Caco-2 (cell line): ENCODE measurements at regions not wholly inside any gene's neighbourhood (a gene's known extent, or its start where the extent isn't known, plus 50 kb on each side); places are given as distances from the start of the nearest gene placed in this dataset.

Experiments
- BruUV-seq: library from RNA; stranded (reverse); fragments of 400-500 nt; replicated peaks from 2 replicates; lab custom pipeline; 2021; lab: Mats Ljungman, UMichigan
- CTCF ChIA-PET: fragments of 300-600 bp; sonication (Branson Sonifier 250); formaldehyde crosslinking; loops from one replicate; lab custom pipeline; 2022; ENCODE audit warnings: antibody characterized with exemption; lab: Charles Lee
- POLR2A ChIA-PET: fragments of 300-600 bp; sonication (Branson Sonifier 250); formaldehyde crosslinking; loops from one replicate; lab custom pipeline; 2022; ENCODE audit warnings: antibody characterized with exemption; lab: Charles Lee
- DNase-seq, 2 experiments: peaks; one replicate each; pipeline versions ENCODE4 v3.0.0 to v3.0.0-alpha.2; 2020 to 2022
- H3K27me3 ChIP-seq: replicated peaks from 2 replicates; pipeline ENCODE4 v1.6.0; 2011; ENCODE audit warnings: low read length; ENCODE audit not compliant: control insufficient read depth, insufficient read depth
- H3K36me3 ChIP-seq: 2 replicates; pipeline ENCODE4 v1.5.1; 2011; ENCODE audit warnings: low read length; ENCODE audit not compliant: control insufficient read depth, insufficient read depth
- H3K4me1 ChIP-seq: fragments of 250-450 bp; sonication (Bioruptor Pico); 2 replicates; pipeline ENCODE4 v1.5.1; 2020; ENCODE audit warnings: mild to moderate bottlenecking
- H3K4me3 ChIP-seq: 2 replicates; pipeline ENCODE4 v1.5.1; 2011; ENCODE audit warnings: low read depth, mild to moderate bottlenecking, control low read depth, low read length
- H3K9me3 ChIP-seq: fragments of 250-450 bp; sonication (Bioruptor Pico); 2 replicates; pipeline ENCODE4 v1.5.1; 2020; ENCODE audit warnings: mild to moderate bottlenecking, moderate library complexity
- H3K27ac Mint-ChIP-seq: one replicate; pipeline ENCODE4 v1.8.0; 2022; ENCODE audit warnings: mixed read lengths; ENCODE audit not compliant: unreplicated experiment
- H3K27me3 Mint-ChIP-seq: one replicate; pipeline ENCODE4 v1.8.0; 2022; ENCODE audit warnings: mixed read lengths; ENCODE audit not compliant: insufficient read depth, unreplicated experiment
- H3K36me3 Mint-ChIP-seq: one replicate; pipeline ENCODE4 v1.8.0; 2022; ENCODE audit warnings: mild to moderate bottlenecking, mixed read lengths; ENCODE audit not compliant: insufficient read depth, unreplicated experiment
- H3K4me1 Mint-ChIP-seq: one replicate; pipeline ENCODE4 v1.8.0; 2022; ENCODE audit warnings: low read depth, mixed read lengths; ENCODE audit not compliant: unreplicated experiment
- H3K4me3 Mint-ChIP-seq: one replicate; pipeline ENCODE4 v1.8.0; 2022; ENCODE audit warnings: mild to moderate bottlenecking, moderate library complexity, mixed read lengths; ENCODE audit not compliant: unreplicated experiment
- H3K9me3 Mint-ChIP-seq: one replicate; pipeline ENCODE4 v1.8.0; 2022; ENCODE audit warnings: mixed read lengths; ENCODE audit not compliant: unreplicated experiment
- intact Hi-C: fragments of 100-400 bp; cut with micrococcal nuclease; formaldehyde crosslinking; loops from one replicate; pipeline ENCODE4 v1.10.0; 2022; ENCODE audit not compliant: unreplicated experiment
- TF ChIP-seq, protein P1 (sequence below), 2 experiments: fragments of 200-600 bp in 1 of 2; IDR thresholded peaks; 1 replicate in 1 of 2; 2 replicates in 1 of 2; pipeline versions ENCODE4 v1.5.1 to v1.8.0; 2011 to 2022; ENCODE audit warnings: antibody characterized with exemption in 1 of 2, control low read depth in 1 of 2, inconsistent platforms in 1 of 2, low read depth in 1 of 2, low read length in 1 of 2, mild to moderate bottlenecking in 1 of 2, moderate library complexity in 1 of 2; ENCODE audit not compliant: insufficient read depth in 1 of 2, severe bottlenecking in 1 of 2, unreplicated experiment in 1 of 2

DNA sequence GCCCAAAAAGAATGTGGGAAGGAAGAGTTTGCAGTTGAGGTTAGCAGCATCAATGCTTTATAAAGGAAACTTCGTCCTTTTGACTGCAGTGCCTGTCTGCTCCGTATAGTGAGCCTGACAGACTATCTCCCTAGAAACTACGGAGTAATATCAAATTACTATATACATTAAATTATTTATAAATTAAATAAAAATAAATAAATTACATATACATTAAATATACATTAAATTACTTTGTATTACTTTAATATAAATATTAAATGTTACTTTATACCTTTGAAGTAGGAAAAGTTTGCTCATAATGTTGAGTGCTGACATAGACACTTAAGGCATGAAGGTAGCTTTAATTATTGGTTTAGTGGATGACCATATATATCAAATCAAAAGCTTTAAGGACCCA, 165.2 kb downstream of the IL15 start:
- Mint-ChIP-seq H3K4me1 (no peaks in the 10 kb centered on the region), H3K27ac (no peak overlapping the region), H3K9me3 (no peaks in the 10 kb centered on the region), H3K4me3 (no peak overlapping the region), H3K27me3 (peaks cover 3% of the 10 kb centered on the region), H3K36me3 (no peaks in the 10 kb centered on the region)
- CTCF ChIA-PET = no interaction called here
- TF ChIP-seq, protein P1, sequence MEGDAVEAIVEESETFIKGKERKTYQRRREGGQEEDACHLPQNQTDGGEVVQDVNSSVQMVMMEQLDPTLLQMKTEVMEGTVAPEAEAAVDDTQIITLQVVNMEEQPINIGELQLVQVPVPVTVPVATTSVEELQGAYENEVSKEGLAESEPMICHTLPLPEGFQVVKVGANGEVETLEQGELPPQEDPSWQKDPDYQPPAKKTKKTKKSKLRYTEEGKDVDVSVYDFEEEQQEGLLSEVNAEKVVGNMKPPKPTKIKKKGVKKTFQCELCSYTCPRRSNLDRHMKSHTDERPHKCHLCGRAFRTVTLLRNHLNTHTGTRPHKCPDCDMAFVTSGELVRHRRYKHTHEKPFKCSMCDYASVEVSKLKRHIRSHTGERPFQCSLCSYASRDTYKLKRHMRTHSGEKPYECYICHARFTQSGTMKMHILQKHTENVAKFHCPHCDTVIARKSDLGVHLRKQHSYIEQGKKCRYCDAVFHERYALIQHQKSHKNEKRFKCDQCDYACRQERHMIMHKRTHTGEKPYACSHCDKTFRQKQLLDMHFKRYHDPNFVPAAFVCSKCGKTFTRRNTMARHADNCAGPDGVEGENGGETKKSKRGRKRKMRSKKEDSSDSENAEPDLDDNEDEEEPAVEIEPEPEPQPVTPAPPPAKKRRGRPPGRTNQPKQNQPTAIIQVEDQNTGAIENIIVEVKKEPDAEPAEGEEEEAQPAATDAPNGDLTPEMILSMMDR (IDR thresholded peaks at IDR 0.05; ENCODE audit: insufficient read depth in 1 of 2, low read depth in 1 of 2, low read length in 1 of 2, severe bottlenecking in 1 of 2, unreplicated experiment in 1 of 2) = no peak
- intact Hi-C loops = no loop called here
- BruUV-seq = no TSS peak
- DNase-seq = no peak
- H3K4me3 ChIP-seq = no peak overlapping the region
- no peaks in the 10 kb centered on the region for H3K27me3 ChIP-seq
- no peaks in the 10 kb centered on the region for H3K9me3 ChIP-seq
- H3K36me3 ChIP-seq = no peaks in the 10 kb centered on the region
- POLR2A ChIA-PET = no interaction called here
- H3K4me1 ChIP-seq = no peaks in the 10 kb centered on the region

DNA sequence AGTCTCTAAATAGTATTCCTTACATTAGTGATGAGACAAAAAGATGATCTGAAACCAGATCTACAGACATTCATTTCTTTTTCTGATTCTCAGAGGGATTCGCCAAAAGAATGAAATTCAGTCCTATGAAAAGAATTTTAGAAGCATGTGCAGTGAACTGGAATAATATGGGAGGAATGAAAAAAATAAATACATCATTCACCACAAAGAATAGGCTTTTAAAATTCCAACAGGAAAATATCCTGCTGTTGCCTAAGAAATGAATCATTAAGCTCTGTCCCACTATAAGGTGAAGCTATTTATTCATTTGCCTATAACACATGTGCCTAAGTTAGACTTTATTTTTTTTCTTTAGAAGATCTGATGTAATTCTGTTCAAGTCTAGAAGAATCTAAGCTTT, 165.9 kb downstream of the IL15 start:
- no peaks in the 10 kb centered on the region for H3K36me3 Mint-ChIP-seq
- Histone ChIP-seq H3K4me3 (no peak overlapping the region), H3K9me3 (no peaks in the 10 kb centered on the region), H3K36me3 (no peaks in the 10 kb centered on the region), H3K4me1 (no peaks in the 10 kb centered on the region), H3K27me3 (no peaks in the 10 kb centered on the region)
- no TSS peak for BruUV-seq
- H3K27ac Mint-ChIP-seq = no peak overlapping the region
- H3K27me3 Mint-ChIP-seq = peaks cover 3% of the 10 kb centered on the region
- ChIA-PET POLR2A (no interaction called here), CTCF (no interaction called here)
- H3K4me3 Mint-ChIP-seq = no peak overlapping the region
- intact Hi-C loops = no loop called here
- no peaks in the 10 kb centered on the region for H3K4me1 Mint-ChIP-seq
- DNase-seq = no peak
- TF ChIP-seq, protein P1 (IDR thresholded peaks at IDR 0.05; ENCODE audit: insufficient read depth in 1 of 2, low read depth in 1 of 2, low read length in 1 of 2, severe bottlenecking in 1 of 2, unreplicated experiment in 1 of 2) = no peak
- H3K9me3 Mint-ChIP-seq = no peaks in the 10 kb centered on the region

DNA sequence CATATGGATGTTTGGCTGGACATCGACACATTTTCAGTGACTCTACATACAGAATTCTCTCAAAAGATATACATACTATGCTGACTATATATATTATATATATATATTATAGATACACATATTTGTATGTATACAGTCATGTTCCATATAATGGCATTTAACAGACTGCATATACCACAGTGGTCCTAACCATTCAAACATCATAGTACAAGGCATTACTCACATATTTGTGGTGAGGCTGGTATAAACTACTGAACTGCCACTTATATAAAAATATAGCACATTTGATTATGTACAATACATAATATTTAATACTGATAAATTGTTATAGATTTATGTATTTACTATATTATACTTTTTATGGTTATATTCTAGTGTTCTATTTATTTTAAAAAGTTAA, 168.5 kb downstream of the IL15 start:
- no peaks in the 10 kb centered on the region for H3K9me3 Mint-ChIP-seq
- POLR2A ChIA-PET = no interaction called here
- BruUV-seq = no TSS peak
- no peaks in the 10 kb centered on the region for H3K36me3 Mint-ChIP-seq
- intact Hi-C loops = no loop called here
- TF ChIP-seq, protein P1 (IDR thresholded peaks at IDR 0.05; ENCODE audit: insufficient read depth in 1 of 2, low read depth in 1 of 2, low read length in 1 of 2, severe bottlenecking in 1 of 2, unreplicated experiment in 1 of 2) = no peak
- Histone ChIP-seq H3K9me3 (no peaks in the 10 kb centered on the region), H3K36me3 (no peaks in the 10 kb centered on the region), H3K4me1 (no peaks in the 10 kb centered on the region), H3K27me3 (no peaks in the 10 kb centered on the region), H3K4me3 (no peak overlapping the region)
- H3K27ac Mint-ChIP-seq = no peak overlapping the region
- CTCF ChIA-PET = no interaction called here
- H3K4me3 Mint-ChIP-seq = no peak overlapping the region
- H3K27me3 Mint-ChIP-seq = peaks cover under 1% of the 10 kb centered on the region
- DNase-seq = no peak
- no peaks in the 10 kb centered on the region for H3K4me1 Mint-ChIP-seq
